ENCODE measurements at regions not wholly inside any gene's neighbourhood (a gene's known extent, or its start where the extent isn't known, plus 50 kb on each side); places are given as distances from the start of the nearest gene placed in this dataset.
"Not testable (repeated sequence)": the region's sequence is repeated elsewhere in the genome, so short reads cannot be mapped to it uniquely, and the experiment has no call there.

GRCh38 chr15:26126819-26127387 is 263.8 kb upstream of the ATP10A start:
- TF ChIP-seq CTCF (conservative IDR thresholded peaks at IDR 0.05; ENCODE audit: low read depth, low read length): no peak
- no peak for DNase-seq (ENCODE audit: low read depth)
- no peak overlapping the region for H3K4me3 ChIP-seq (ENCODE audit: low read length)

GRCh38 chr15:26126070-26126469 is 262.9 kb upstream of the ATP10A start:
- H3K4me3 ChIP-seq (ENCODE audit: low read length): no peak overlapping the region
- peak; percentile 29 for TF ChIP-seq CTCF (conservative IDR thresholded peaks at IDR 0.05; ENCODE audit: low read depth, low read length)
- DNase-seq (ENCODE audit: low read depth): peak; percentile 81

- TF ChIP-seq CTCF (conservative IDR thresholded peaks at IDR 0.05; ENCODE audit: low read depth, low read length): no peak
- DNase-seq (ENCODE audit: low read depth): no peak
- no peak overlapping the region for H3K4me3 ChIP-seq (ENCODE audit: low read length)
Measured at GRCh38 chr15:26125664-26126063, 262.5 kb upstream of the ATP10A start.

- no peak for DNase-seq (ENCODE audit: low read depth)
- no peak for TF ChIP-seq CTCF (conservative IDR thresholded peaks at IDR 0.05; ENCODE audit: low read depth, low read length)
- no peak overlapping the region for H3K4me3 ChIP-seq (ENCODE audit: low read length)
Measured at GRCh38 chr15:26119322-26119721, 256.2 kb upstream of the ATP10A start.

GRCh38 chr15:26115229-26115943 is 252.3 kb upstream of the ATP10A start:
- TF ChIP-seq CTCF (conservative IDR thresholded peaks at IDR 0.05; ENCODE audit: low read depth, low read length): no peak
- DNase-seq (ENCODE audit: low read depth): no peak
- no peak overlapping the region for H3K4me3 ChIP-seq (ENCODE audit: low read length)

GRCh38 chr15:26114128-26114527 is 251.0 kb upstream of the ATP10A start:
- DNase-seq (ENCODE audit: low read depth); H3K4me3 ChIP-seq (ENCODE audit: low read length): not testable (repeated sequence)

GRCh38 chr15:26113296-26113695 is 250.2 kb upstream of the ATP10A start:
- no peak for TF ChIP-seq CTCF (conservative IDR thresholded peaks at IDR 0.05; ENCODE audit: low read depth, low read length)
- DNase-seq (ENCODE audit: low read depth): no peak

More at GRCh38 chr15:26113296-26113695, 250.2 kb upstream of the ATP10A start:
- H3K4me3 ChIP-seq (ENCODE audit: low read length): no peak overlapping the region

Measured in retinal pigment epithelial cell (primary cell).